Progenitor cell of endocrine pancreas (in vitro differentiated cells): ENCODE measurements at regions not wholly inside any gene's neighbourhood (a gene's known extent, or its start where the extent isn't known, plus 50 kb on each side); places are given as distances from the start of the nearest gene placed in this dataset.
"Not testable (repeated sequence)": the region's sequence is repeated elsewhere in the genome, so short reads cannot be mapped to it uniquely, and the experiment has no call there.

Experiments
- DNase-seq: peaks from one replicate; pipeline ENCODE4 v3.0.0; 2021; ENCODE audit warnings: low spot score; ENCODE audit not compliant: unreplicated experiment
- H3K27ac Mint-ChIP-seq: 2 replicates; pipeline ENCODE4 v1.8.0; 2021; ENCODE audit warnings: mild to moderate bottlenecking, moderate library complexity, mixed read lengths
- H3K27me3 Mint-ChIP-seq: 2 replicates; pipeline ENCODE4 v1.8.0; 2021; ENCODE audit warnings: mixed read lengths
- H3K36me3 Mint-ChIP-seq: 2 replicates; pipeline ENCODE4 v1.8.0; 2022; ENCODE audit warnings: mixed read lengths; ENCODE audit not compliant: insufficient read depth
- H3K4me1 Mint-ChIP-seq: 2 replicates; pipeline ENCODE4 v1.8.0; 2021; ENCODE audit warnings: low read depth, mixed read lengths
- H3K4me3 Mint-ChIP-seq: 2 replicates; pipeline ENCODE4 v1.8.0; 2021; ENCODE audit warnings: low read depth, mild to moderate bottlenecking, moderate library complexity, mixed read lengths
- H3K9me3 Mint-ChIP-seq: 2 replicates; pipeline ENCODE4 v1.8.0; 2021; ENCODE audit warnings: low read depth, mixed read lengths
- TF ChIP-seq, protein P1 (sequence below): fragments of 200-600 bp; sonication (generic); IDR thresholded peaks from one replicate; pipeline ENCODE4 v1.5.0; 2021; ENCODE audit warnings: antibody characterized with exemption, mild to moderate bottlenecking; ENCODE audit not compliant: unreplicated experiment

DNA sequence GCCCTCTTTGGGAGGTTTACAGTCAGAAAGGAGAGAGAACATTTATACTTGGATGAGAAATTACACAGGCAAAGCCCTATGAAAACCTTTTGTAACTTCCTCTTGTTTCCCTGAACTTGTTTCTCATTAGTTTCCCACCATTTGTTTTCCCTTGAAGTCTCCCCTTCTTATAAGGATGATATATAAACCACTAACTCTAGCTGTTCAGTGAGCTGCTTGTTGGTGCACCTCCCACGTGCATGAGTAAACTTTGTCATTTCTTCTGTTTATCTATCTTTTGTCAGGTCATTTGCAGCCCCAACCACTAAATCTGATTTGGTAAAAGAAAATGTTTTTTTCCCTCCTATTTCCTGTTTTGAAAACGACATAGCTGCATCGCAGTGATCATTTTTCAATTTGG, 919.9 kb downstream of the SLITRK1 start:
- DNase-seq = no peak
- TF ChIP-seq, protein P1, sequence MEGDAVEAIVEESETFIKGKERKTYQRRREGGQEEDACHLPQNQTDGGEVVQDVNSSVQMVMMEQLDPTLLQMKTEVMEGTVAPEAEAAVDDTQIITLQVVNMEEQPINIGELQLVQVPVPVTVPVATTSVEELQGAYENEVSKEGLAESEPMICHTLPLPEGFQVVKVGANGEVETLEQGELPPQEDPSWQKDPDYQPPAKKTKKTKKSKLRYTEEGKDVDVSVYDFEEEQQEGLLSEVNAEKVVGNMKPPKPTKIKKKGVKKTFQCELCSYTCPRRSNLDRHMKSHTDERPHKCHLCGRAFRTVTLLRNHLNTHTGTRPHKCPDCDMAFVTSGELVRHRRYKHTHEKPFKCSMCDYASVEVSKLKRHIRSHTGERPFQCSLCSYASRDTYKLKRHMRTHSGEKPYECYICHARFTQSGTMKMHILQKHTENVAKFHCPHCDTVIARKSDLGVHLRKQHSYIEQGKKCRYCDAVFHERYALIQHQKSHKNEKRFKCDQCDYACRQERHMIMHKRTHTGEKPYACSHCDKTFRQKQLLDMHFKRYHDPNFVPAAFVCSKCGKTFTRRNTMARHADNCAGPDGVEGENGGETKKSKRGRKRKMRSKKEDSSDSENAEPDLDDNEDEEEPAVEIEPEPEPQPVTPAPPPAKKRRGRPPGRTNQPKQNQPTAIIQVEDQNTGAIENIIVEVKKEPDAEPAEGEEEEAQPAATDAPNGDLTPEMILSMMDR = no peak
- H3K4me3 Mint-ChIP-seq = no peak overlapping the region
- H3K4me1 Mint-ChIP-seq = peaks cover 11% of the 10 kb centered on the region
- H3K27ac Mint-ChIP-seq = no peak overlapping the region
- no peaks in the 10 kb centered on the region for H3K36me3 Mint-ChIP-seq
- H3K27me3 Mint-ChIP-seq = peaks cover 55% of the 10 kb centered on the region
- peaks cover 4% of the 10 kb centered on the region for H3K9me3 Mint-ChIP-seq

DNA sequence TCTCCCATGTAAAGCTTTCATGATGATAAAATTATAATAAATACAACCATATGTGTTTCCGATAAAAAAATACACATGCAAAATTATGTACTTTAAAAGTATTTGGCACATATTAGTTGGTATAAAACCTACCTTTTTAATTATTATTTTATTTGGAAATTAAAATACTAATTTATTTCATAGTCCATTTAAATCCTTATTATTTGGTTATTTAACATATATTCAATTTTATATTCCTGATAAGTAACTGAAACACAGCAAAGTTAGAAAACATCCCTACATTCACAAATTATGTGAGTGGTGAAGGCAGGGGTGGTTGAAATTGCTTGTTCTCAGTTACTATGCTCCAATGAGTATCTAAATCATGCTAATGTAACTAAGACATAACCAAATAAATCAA, 920.5 kb downstream of the SLITRK1 start:
- Mint-ChIP-seq H3K4me1 (peaks cover 11% of the 10 kb centered on the region), H3K36me3 (peaks cover 2% of the 10 kb centered on the region), H3K4me3 (no peak overlapping the region), H3K27me3 (peaks cover 55% of the 10 kb centered on the region), H3K9me3 (peaks cover 7% of the 10 kb centered on the region), H3K27ac (no peak overlapping the region)
- TF ChIP-seq, protein P1 = no peak
- no peak for DNase-seq

DNA sequence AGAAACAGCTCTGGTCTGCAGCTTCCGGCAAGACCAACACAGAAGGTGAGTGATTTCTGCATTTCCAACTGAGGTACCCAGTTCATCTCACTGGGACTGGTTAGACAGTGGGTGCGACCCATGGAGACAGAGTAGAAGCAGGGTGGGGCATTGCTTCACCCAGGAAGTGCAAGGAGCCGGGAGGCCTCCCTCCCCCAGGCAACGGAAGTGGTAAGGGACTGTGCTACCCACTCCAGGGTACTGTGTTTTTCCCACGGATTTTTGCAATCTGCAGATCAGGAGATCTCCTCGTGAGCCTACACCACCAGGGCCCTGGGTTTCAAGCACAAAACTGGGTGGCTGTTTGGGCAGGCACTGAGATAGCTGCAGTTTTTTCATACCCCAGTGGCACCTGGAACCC, 929.9 kb downstream of the SLITRK1 start:
- not testable (repeated sequence) for H3K27ac Mint-ChIP-seq, H3K4me3 Mint-ChIP-seq, DNase-seq, H3K36me3 Mint-ChIP-seq, H3K4me1 Mint-ChIP-seq
- peaks cover 11% of the 10 kb centered on the region for H3K9me3 Mint-ChIP-seq
- H3K27me3 Mint-ChIP-seq = peaks cover 57% of the 10 kb centered on the region

DNA sequence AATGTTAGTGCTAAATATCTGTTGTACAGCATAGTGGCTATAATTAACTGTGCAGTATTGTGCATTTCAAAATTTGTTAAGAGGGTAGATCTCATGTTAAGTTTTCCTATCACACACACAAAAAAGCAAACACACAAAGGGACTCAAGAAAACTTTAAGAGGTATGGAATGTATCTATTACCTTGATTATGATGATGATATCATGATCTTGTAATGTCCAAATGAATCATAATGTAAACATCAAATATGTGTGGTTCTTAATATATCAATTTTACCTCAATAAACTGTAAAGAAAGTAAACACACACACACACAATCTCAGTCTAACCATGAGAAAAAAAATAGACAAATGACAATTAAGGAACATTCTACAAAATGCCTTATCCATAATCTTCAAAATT, 934.6 kb downstream of the SLITRK1 start:
- H3K27ac Mint-ChIP-seq = no peak overlapping the region
- H3K9me3 Mint-ChIP-seq = no peaks in the 10 kb centered on the region
- no peaks in the 10 kb centered on the region for H3K4me1 Mint-ChIP-seq
- TF ChIP-seq, protein P1 = no peak
- DNase-seq = no peak
- no peaks in the 10 kb centered on the region for H3K36me3 Mint-ChIP-seq
- peaks cover 14% of the 10 kb centered on the region for H3K27me3 Mint-ChIP-seq
- no peak overlapping the region for H3K4me3 Mint-ChIP-seq

DNA sequence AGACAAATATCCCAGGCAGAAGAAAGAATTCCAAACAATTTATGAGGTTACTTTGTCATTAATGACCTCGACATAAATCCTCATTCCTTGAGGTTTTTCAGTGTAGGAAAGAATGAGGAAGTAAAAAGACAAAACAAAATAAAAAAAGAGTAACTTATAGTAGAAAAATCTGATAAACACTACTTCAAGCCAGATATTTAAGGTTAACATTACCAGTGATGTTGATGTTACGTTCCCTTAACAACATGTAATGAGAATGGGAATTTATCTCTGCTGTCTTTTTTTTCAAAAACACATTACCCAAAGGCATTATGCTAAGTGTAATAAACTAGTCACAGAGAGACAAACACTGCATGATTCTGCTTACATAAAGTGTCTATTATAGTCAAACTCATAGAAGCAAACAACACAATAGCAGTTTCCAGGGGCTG, 935.1 kb downstream of the SLITRK1 start:
- H3K36me3 Mint-ChIP-seq = no peaks in the 10 kb centered on the region
- H3K27me3 Mint-ChIP-seq = peaks cover 9% of the 10 kb centered on the region
- no peaks in the 10 kb centered on the region for H3K9me3 Mint-ChIP-seq
- no peak for DNase-seq
- H3K4me3 Mint-ChIP-seq = no peak overlapping the region
- TF ChIP-seq, protein P1 = no peak
- H3K27ac Mint-ChIP-seq = no peak overlapping the region
- H3K4me1 Mint-ChIP-seq = no peaks in the 10 kb centered on the region

DNA sequence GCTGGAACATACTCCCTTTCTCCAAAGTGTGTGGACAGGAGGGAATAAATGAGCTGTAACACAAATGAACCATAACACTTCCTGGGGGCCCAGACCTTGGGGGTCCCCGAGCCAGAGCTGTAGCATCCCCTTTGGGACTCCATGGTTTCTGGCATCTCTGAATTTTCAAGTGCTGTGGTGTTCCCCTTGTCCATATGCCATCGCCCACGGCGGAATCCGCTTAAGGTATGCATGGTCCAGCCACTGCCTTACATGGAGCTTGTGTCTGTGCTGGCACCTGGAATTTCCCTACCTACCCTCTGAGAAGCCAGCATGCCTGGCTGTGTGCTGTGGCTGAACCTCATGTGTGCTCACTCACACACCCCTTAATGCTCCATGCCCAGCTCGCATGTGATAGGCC, 943.6 kb downstream of the SLITRK1 start:
- Mint-ChIP-seq H3K4me1 (no peaks in the 10 kb centered on the region), H3K9me3 (peaks cover 3% of the 10 kb centered on the region), H3K36me3 (no peaks in the 10 kb centered on the region), H3K4me3 (no peak overlapping the region), H3K27ac (no peak overlapping the region), H3K27me3 (no peaks in the 10 kb centered on the region)
- TF ChIP-seq, protein P1 = no peak
- DNase-seq = no peak
